ENCODE measurements at regions not wholly inside any gene's neighbourhood (a gene's known extent, or its start where the extent isn't known, plus 50 kb on each side); places are given as distances from the start of the nearest gene placed in this dataset.

GRCh38 chr10:85195596-85195995 is 867.2 kb downstream of the CCSER2 start:
- TF ChIP-seq, protein P1, sequence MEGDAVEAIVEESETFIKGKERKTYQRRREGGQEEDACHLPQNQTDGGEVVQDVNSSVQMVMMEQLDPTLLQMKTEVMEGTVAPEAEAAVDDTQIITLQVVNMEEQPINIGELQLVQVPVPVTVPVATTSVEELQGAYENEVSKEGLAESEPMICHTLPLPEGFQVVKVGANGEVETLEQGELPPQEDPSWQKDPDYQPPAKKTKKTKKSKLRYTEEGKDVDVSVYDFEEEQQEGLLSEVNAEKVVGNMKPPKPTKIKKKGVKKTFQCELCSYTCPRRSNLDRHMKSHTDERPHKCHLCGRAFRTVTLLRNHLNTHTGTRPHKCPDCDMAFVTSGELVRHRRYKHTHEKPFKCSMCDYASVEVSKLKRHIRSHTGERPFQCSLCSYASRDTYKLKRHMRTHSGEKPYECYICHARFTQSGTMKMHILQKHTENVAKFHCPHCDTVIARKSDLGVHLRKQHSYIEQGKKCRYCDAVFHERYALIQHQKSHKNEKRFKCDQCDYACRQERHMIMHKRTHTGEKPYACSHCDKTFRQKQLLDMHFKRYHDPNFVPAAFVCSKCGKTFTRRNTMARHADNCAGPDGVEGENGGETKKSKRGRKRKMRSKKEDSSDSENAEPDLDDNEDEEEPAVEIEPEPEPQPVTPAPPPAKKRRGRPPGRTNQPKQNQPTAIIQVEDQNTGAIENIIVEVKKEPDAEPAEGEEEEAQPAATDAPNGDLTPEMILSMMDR (IDR thresholded peaks at IDR 0.05), result no peak
- TF ChIP-seq POLR2A (IDR thresholded peaks at IDR 0.05), result no peak
